HCT116 (cell line): ENCODE measurements at regions not wholly inside any gene's neighbourhood (a gene's known extent, or its start where the extent isn't known, plus 50 kb on each side); places are given as distances from the start of the nearest gene placed in this dataset.

Experiments used
- ATAC-seq: fragments of 200-7000 bp; cut with Tn5 transposase; 2 replicates; pipeline ENCODE4 v1.9.1; 2020; ENCODE audit warnings: mild to moderate bottlenecking, moderate library complexity
- BruUV-seq: library from RNA; stranded (reverse); fragments of 400-500 nt; replicated peaks from 2 replicates; lab custom pipeline; 2021; lab: Mats Ljungman, UMichigan
- CTCF ChIA-PET: fragments of 300-600 bp; sonication (Branson Sonifier 250); formaldehyde crosslinking; loops from one replicate; lab custom pipeline; 2021; ENCODE audit warnings: antibody characterized with exemption; lab: Charles Lee
- POLR2A ChIA-PET: fragments of 300-600, 350-600 bp; sonication (Branson Sonifier 250); formaldehyde crosslinking; loops from one replicate; lab custom pipeline; 2021; ENCODE audit warnings: antibody characterized with exemption; lab: Charles Lee
- RAD21 ChIA-PET, 2 experiments: fragments of 300-600 bp; sonication (Branson Sonifier 250); formaldehyde crosslinking; loops; one replicate each; lab custom pipeline; 2023; ENCODE audit warnings: low total read pairs in 2 of 2; ENCODE audit not compliant: uncharacterized antibody in 2 of 2, unreplicated experiment in 2 of 2, low non-redundant PET in 1 of 2; lab: Charles Lee
- DNase-seq: peaks from one replicate; pipeline ENCODE4 v3.0.0-alpha.2; 2010; ENCODE audit warnings: low read depth, low spot score
- H2AFZ ChIP-seq: fragments of 200-600 bp; shearing (Covaris generic), sonication (generic); 2 replicates; pipeline ENCODE4 v1.6.1; 2017; ENCODE audit warnings: low read depth, mixed run types, mixed read lengths, antibody characterized with exemption, low read length; ENCODE audit not compliant: poor library complexity, severe bottlenecking
- H3K27ac ChIP-seq: 2 replicates; pipeline ENCODE4 v1.5.1; 2012; ENCODE audit warnings: low read depth, low read length
- H3K27me3 ChIP-seq: fragments of 200-600 bp; sonication (generic); 2 replicates; pipeline ENCODE4 v1.6.1; 2016; ENCODE audit warnings: mixed run types, low read length, mixed read lengths; ENCODE audit not compliant: insufficient read depth
- H3K36me3 ChIP-seq, 2 experiments: fragments of 200-500 bp in 1 of 2; fragments of 200-600 bp in 1 of 2; sonication (Bioruptor generic) in 1 of 2; sonication (generic) in 1 of 2; 2 replicates each; pipeline versions ENCODE4 v1.5.1 to v1.6.1; 2014 to 2016; ENCODE audit warnings: low read length in 2 of 2, inconsistent platforms in 1 of 2, mixed read lengths in 1 of 2, mixed run types in 1 of 2; ENCODE audit not compliant: insufficient read depth in 2 of 2, control insufficient read depth in 1 of 2
- H3K4me1 ChIP-seq, 2 experiments: fragments of 200-600 bp in 1 of 2; sonication (generic) in 1 of 2; 2 replicates each; pipeline versions ENCODE4 v1.5.1 to v1.6.1; 2012 to 2017; ENCODE audit warnings: low read length in 2 of 2, inconsistent platforms in 1 of 2, mild to moderate bottlenecking in 1 of 2, mixed read lengths in 1 of 2, mixed run types in 1 of 2, moderate library complexity in 1 of 2; ENCODE audit not compliant: insufficient read depth in 2 of 2, control insufficient read depth in 1 of 2
- H3K4me2 ChIP-seq: fragments of 200-600 bp; sonication (generic); 2 replicates; pipeline ENCODE4 v1.6.1; 2017; ENCODE audit warnings: mixed run types, low read length, mixed read lengths
- H3K4me3 ChIP-seq, 2 experiments: fragments of 200-600 bp in 1 of 2; sonication (generic) in 1 of 2; replicated peaks in 1 of 2; 2 replicates each; pipeline ENCODE4 v1.5.1; 2011 to 2016; ENCODE audit warnings: low read length in 2 of 2, control low read depth in 1 of 2, low read depth in 1 of 2, mild to moderate bottlenecking in 1 of 2, mixed read lengths in 1 of 2, mixed run types in 1 of 2
- H3K79me2 ChIP-seq: fragments of 200-600 bp; sonication (generic); 2 replicates; pipeline ENCODE4 v1.6.1; 2017; ENCODE audit warnings: mild to moderate bottlenecking, mixed run types, low read length, moderate library complexity, mixed read lengths; ENCODE audit not compliant: insufficient read depth
- H3K9ac ChIP-seq: fragments of 200-600 bp; sonication (generic); 2 replicates; pipeline ENCODE4 v1.6.1; 2016; ENCODE audit warnings: low read length, mixed read lengths
- H3K9me2 ChIP-seq: fragments of 200-600 bp; sonication (generic), shearing (Covaris generic); 2 replicates; pipeline ENCODE4 v1.6.1; 2017; ENCODE audit warnings: mixed run types, mild to moderate bottlenecking, moderate library complexity; ENCODE audit not compliant: insufficient read depth
- H3K9me3 ChIP-seq, 2 experiments: fragments of 200-500 bp in 1 of 2; fragments of 200-600 bp in 1 of 2; sonication (Bioruptor generic) in 1 of 2; sonication (generic) in 1 of 2; 2 replicates each; pipeline ENCODE4 v1.6.1; 2014 to 2017; ENCODE audit warnings: low read length in 2 of 2, mixed read lengths in 2 of 2, inconsistent platforms in 1 of 2, low read depth in 1 of 2, mild to moderate bottlenecking in 1 of 2, mixed run types in 1 of 2, moderate library complexity in 1 of 2; ENCODE audit not compliant: control insufficient read depth in 1 of 2, insufficient read depth in 1 of 2
- H4K20me1 ChIP-seq: fragments of 200-600 bp; sonication (generic), shearing (Covaris generic); 2 replicates; pipeline ENCODE4 v1.6.1; 2017; ENCODE audit warnings: mixed run types, mild to moderate bottlenecking, moderate library complexity; ENCODE audit not compliant: insufficient read depth
- ATF3 ChIP-seq: IDR thresholded peaks from 2 replicates; pipeline ENCODE4 v1.6.1; 2012
- CEBPB ChIP-seq: IDR thresholded peaks from 2 replicates; pipeline ENCODE4 v1.6.1; 2012; ENCODE audit warnings: low read depth
- CTCF ChIP-seq, 3 experiments: fragments of 200-600 bp in 1 of 3; sonication (generic) in 1 of 3; IDR thresholded peaks in 2 of 3; conservative IDR thresholded peaks in 1 of 3; 2 replicates each; pipeline ENCODE4 v1.5.1; 2012 to 2017; ENCODE audit warnings: low read depth in 2 of 3, low read length in 2 of 3, antibody characterized with exemption in 1 of 3, borderline replicate concordance in 1 of 3, control low read depth in 1 of 3, mild to moderate bottlenecking in 1 of 3, mixed read lengths in 1 of 3, mixed run types in 1 of 3, moderate library complexity in 1 of 3; ENCODE audit not compliant: insufficient read depth in 1 of 3
- EGR1 ChIP-seq: IDR thresholded peaks from 2 replicates; pipeline ENCODE4 v1.6.1; 2012; ENCODE audit warnings: low read depth
- MAX ChIP-seq: IDR thresholded peaks from 2 replicates; pipeline ENCODE4 v1.6.1; 2012
- intact Hi-C: fragments of 100-400 bp; cut with micrococcal nuclease; formaldehyde crosslinking; loops from 2 replicates; pipeline ENCODE4 v1.10.0; 2022

- CTCF ChIA-PET: no interaction called here
- Histone ChIP-seq H3K9me2 (no peaks in the 10 kb centered on the region), H4K20me1 (no peaks in the 10 kb centered on the region), H3K9me3 (peaks cover 0 to 2% of the 10 kb centered on the region in 2 experiments; a peak in 1 of 4 replicates), H3K4me2 (no peak overlapping the region)
- ATAC-seq: no peak
- TF ChIP-seq CTCF (IDR thresholded peaks at IDR 0.05 in 2 of 3, conservative IDR thresholded peaks at IDR 0.05 in 1 of 3; ENCODE audit: borderline replicate concordance in 1 of 3, insufficient read depth in 1 of 3, low read depth in 2 of 3, low read length in 2 of 3) (no peak), EGR1 (no peak), CEBPB (no peak), MAX (no peak), ATF3 (no peak)
- TF ChIP-seq, all 23 proteins: peak for 0
- Histone ChIP-seq H3K36me3 (no peaks in the 10 kb centered on the region), H3K9ac (no peak overlapping the region), H3K27ac (no peak overlapping the region), H2AFZ (no peak overlapping the region), H3K27me3 (no peaks in the 10 kb centered on the region), H3K4me3 (no peak overlapping the region), H3K79me2 (no peaks in the 10 kb centered on the region), H3K4me1 (no peaks in the 10 kb centered on the region)
- ChIA-PET RAD21 (no interaction called here), POLR2A (no interaction called here)
- DNase-seq: no peak
- intact Hi-C loops: no loop called here
- no TSS peak for BruUV-seq
Observed at GRCh38 chr4:111464251-111465045, 680.8 kb upstream of the FAM241A start.
